ENCODE measurements at regions not wholly inside any gene's neighbourhood (a gene's known extent, or its start where the extent isn't known, plus 50 kb on each side); places are given as distances from the start of the nearest gene placed in this dataset.

- peak; percentile 25; the same call in 1 of the 2 replicates for TF ChIP-seq MAFG (tag; conservative IDR thresholded peaks at IDR 0.05)
- no peak for TF ChIP-seq TGIF2 (CRISPR knock-in tag; IDR thresholded peaks at IDR 0.05)
- no peak for TF ChIP-seq ETS2 (tag; IDR thresholded peaks at IDR 0.05; ENCODE audit: borderline replicate concordance, poor library complexity, severe bottlenecking)
- no peak for TF ChIP-seq PATZ1 (CRISPR knock-in tag; IDR thresholded peaks at IDR 0.05; ENCODE audit: borderline replicate concordance)
- no peak for TF ChIP-seq POLR2H (tag; IDR thresholded peaks at IDR 0.05; ENCODE audit: low read depth)
- TF ChIP-seq LCOR (CRISPR knock-in tag; IDR thresholded peaks at IDR 0.05), result peak; percentile 100
- no peak for TF ChIP-seq ZBTB33 (CRISPR knock-in tag; IDR thresholded peaks at IDR 0.05)
- no peak for TF ChIP-seq ZNF76 (CRISPR knock-in tag; IDR thresholded peaks at IDR 0.05; ENCODE audit: borderline replicate concordance)
- no peak for TF ChIP-seq NFE2L1 (tag; IDR thresholded peaks at IDR 0.05; ENCODE audit: borderline replicate concordance, low read depth)
- TF ChIP-seq MED1 (CRISPR knock-in tag; IDR thresholded peaks at IDR 0.05; ENCODE audit: borderline replicate concordance), result no peak
- TF ChIP-seq RBM17 (IDR thresholded peaks at IDR 0.05; ENCODE audit: borderline replicate concordance, low read depth, low read length), result no peak
- no peak for TF ChIP-seq BDP1 (IDR thresholded peaks at IDR 0.05; ENCODE audit: insufficient read depth, insufficient read length)
- TF ChIP-seq CCNT2 (IDR thresholded peaks at IDR 0.05; ENCODE audit: borderline replicate concordance, extremely low read depth, insufficient read length, low read depth, low read length), result peak; percentile 33
- no peak for TF ChIP-seq RBM34 (IDR thresholded peaks at IDR 0.05; ENCODE audit: borderline replicate concordance, insufficient read depth, low read length)
- TF ChIP-seq IFI16 (CRISPR knock-in tag; IDR thresholded peaks at IDR 0.05), result no peak
- no peak for TF ChIP-seq THAP7 (CRISPR knock-in tag; IDR thresholded peaks at IDR 0.05)
- TF ChIP-seq GABPB2 (CRISPR knock-in tag; conservative IDR thresholded peaks at IDR 0.05), result no peak
- TF ChIP-seq SP1 (CRISPR knock-in tag; IDR thresholded peaks at IDR 0.05), result no peak
- TF ChIP-seq ZNF766 (CRISPR knock-in tag; conservative IDR thresholded peaks at IDR 0.05), result no peak
- TF ChIP-seq ZNF184 (CRISPR knock-in tag; IDR thresholded peaks at IDR 0.05), result no peak
- no peak for TF ChIP-seq SP2 (IDR thresholded peaks at IDR 0.05; ENCODE audit: extremely low read depth, low read depth, low read length, poor library complexity, severe bottlenecking)
- no peak for TF ChIP-seq ZNF785 (CRISPR knock-in tag; IDR thresholded peaks at IDR 0.05)
- TF ChIP-seq NUFIP1 (IDR thresholded peaks at IDR 0.05; ENCODE audit: partially characterized antibody), result no peak
- no peak for TF ChIP-seq FOXP1 (CRISPR knock-in tag; IDR thresholded peaks at IDR 0.05)
- 0 out of 2 replicates have a peak, but pooled peaks have one; percentile 58 for TF ChIP-seq KAT7 (CRISPR knock-in tag; IDR thresholded peaks at IDR 0.05; ENCODE audit: borderline replicate concordance)
Measured at GRCh38 chr11:35063488-35063931, 75.5 kb upstream of the CD44 start (continued).
